ENCODE measurements at regions not wholly inside any gene's neighbourhood (a gene's known extent, or its start where the extent isn't known, plus 50 kb on each side); places are given as distances from the start of the nearest gene placed in this dataset.

DNA sequence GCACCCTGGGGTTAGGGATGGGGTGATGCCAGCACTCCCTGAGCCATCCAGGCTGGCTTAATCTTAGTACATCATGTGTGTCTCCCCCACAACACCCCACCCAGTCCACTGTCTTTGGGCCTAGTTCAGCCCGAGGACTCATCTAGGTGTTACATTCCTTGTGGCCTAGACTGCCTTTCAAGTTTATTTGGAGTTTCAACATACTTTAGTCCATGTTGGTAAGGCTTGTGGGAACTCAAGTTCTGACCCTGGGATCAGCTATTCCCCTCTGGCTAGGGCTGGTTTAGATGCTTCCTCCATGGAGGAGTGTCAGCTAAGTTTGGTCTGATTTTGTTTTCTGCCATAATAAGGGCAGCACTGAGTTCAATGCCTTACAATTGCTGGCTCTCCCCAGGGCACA is 302.4 kb downstream of the SMARCA2 start:
- DNase-seq (ENCODE audit: low read depth): no peak

GRCh38 chr9:2319421-2319820 is 302.2 kb upstream of the VLDLR start:
- DNase-seq (ENCODE audit: low read depth): no peak

DNA sequence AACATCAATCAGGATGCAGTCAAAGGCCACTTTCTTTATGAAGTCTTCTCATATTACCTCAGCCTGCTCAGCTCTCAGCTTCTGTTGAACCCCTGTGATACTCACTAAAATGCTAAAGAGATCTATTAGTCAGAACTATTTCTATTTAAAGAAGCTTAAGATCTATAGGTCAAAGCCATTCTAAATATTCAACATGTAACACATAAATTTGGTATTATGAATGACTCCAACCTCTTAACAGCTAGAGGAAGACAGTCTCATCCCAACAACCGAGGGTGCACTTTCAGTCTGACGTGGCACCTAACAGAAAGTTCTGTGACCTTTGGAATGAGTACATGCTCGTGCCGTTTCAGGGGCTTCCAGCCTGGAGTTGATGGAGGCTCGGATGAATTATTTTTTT is 301.5 kb upstream of the VLDLR start:
- no peak for DNase-seq (ENCODE audit: low read depth)

DNA sequence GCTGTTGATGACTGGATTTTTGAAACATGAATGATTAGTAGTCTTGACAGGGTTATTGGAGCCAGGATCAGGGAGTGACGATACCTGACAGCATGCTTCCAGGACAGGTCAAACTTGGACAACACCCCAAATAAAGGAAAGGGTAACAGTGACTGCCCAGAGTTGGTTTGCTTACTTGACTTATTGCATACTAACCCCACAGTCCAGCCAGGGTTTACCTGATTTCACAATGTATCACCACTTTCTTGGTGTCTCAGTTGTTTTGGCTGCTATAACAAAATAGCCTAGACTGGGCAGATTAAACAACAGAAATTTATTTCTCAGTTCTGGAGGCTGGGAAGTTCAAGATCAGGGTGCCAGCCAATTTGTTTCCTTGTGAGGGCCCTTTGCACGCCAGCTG is 301.0 kb upstream of the VLDLR start:
- DNase-seq (ENCODE audit: low read depth): no peak

DNA sequence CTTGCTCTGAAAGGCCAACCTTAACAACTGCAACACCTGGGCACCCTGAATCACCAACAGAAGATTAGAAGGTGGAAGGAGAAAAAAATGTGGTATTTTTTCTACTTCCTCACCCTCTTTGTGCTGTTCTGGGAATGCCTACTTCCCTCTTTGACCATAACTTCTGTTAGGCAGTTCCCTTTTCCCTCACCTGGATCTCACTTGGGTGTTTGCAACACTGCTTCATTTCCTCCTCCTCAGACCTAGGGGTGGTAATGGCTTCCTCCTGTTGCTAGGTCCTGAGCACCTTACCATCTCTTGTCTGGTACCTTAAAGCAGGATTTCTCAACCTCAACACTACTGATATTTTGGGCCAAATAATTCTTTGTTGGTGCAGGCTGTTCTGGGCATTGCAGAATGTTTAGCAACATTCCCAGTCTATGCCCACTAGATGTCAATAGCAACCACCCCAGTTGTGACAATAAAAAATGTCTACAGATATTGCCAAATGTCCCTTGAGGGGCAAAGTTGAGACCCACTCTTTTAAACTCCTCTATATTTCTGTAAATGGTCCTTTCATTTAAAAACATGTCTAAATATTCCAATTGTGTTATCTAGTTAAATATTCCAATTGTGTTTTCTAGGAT is 300.0 kb upstream of the VLDLR start:
- DNase-seq (ENCODE audit: low read depth): no peak

- DNase-seq (ENCODE audit: low read depth): no peak
Observed at GRCh38 chr9:2324742-2325141, 296.8 kb upstream of the VLDLR start.

DNA sequence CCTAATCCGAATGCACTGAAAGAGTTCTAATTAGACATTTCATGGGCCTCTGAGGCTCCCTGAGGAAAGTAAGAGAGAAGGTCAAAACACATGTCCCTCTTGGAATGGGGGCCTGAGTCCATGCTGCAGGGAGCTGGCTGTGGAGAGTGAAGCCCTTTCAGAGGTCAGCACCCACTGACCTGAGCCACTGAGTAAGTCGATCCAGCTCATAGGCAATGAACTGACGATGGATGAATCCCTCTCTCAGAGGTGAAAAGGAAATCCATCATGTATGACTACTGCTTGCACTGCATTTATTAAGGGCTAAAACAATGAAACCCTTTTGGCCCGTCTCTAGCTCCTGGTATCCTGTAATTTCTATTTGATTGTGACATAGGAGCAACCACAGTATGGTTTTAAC is 288.9 kb upstream of the VLDLR start:
- no peak for DNase-seq (ENCODE audit: low read depth)

DNA sequence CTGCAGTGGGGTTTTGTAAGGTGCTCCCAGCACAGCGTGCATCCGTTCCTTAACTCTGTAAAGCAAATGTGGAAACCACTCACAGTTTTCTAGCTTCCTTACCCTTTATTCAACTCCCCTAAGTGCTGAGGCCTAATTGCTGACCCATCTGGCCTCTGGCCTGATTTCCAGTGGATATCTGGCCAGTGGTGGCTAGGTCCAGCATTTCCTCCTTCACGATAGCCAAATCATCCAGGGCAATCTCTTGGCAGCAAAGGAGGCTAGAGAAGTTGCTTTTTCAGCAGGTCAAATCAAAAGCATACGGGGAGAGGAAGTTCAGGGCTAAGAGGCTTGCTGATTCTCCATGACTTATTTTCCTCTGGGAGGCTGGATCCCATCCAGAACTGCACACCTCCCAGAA is 286.3 kb upstream of the VLDLR start:
- DNase-seq (ENCODE audit: low read depth): no peak

DNA sequence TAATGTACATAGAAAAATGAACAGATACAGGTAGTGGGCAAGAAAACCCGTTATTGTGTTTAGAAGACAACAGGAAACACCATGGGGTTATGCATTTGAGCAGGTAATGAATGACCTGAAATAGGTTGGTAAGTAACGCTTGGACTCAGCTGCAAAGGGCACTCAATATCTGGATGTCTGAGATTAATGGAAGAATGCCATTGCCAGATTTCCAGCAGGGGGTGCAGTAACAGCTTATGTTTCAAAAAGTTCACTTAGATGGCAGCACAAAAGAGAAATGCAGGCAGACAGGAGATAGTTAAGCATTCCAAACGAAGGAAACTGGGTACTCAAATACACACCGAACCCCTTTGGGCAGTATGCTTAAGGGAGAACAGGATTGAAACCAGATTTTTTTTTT is 285.5 kb upstream of the VLDLR start:
- no peak for DNase-seq (ENCODE audit: low read depth)

- DNase-seq (ENCODE audit: low read depth): no peak
Observed at GRCh38 chr9:2337131-2337530, 284.5 kb upstream of the VLDLR start.

DNA sequence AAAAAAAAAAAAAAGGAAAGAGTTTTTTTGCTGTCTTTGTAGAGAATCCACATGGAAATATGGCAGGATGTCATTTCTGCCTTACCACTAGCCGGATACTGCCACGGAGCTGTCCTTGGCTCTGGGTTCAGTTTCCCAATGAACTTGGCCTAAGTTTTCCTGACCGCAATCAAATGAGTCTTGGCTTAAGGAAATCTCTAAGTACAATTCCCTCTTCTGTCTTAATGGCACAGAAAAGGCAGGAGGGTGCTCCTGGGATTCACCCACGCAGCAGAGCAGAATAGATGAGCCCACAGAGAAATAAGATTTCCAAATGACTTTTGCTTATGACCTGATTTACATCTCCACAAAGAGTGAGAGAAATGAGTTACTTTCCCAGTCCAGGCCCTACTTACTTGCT is 284.0 kb upstream of the VLDLR start:
- no peak for DNase-seq (ENCODE audit: low read depth)

DNA sequence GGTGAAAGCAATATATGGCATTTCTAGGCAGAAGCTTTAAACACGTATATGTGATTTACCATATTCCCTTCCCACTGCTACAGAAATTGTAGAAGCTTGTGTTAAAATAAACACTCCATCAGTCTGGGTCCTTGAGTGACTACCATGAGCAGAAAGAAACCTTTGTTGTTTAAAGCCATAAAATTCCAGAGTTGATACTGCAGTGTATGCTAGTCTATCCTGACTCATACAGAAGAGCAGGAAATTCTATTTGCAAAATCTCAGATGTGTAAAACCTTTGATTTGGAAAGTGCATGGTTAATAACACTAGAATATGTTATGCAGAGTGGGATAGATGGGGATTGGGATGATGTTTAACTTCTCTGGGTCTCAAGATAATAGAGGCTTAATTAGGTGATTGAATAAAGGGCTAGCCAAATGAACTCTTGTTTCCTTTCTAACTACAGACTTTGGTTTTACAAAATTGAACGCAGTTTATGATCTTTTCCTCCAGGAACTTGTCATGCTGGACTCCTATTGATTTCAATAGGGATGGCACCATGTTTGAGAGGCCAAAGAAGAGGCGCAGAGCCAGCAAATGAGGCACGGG is 282.7 kb upstream of the VLDLR start:
- DNase-seq (ENCODE audit: low read depth): no peak

- no peak for DNase-seq (ENCODE audit: low read depth)
Observed at GRCh38 chr9:2339416-2339815, 282.2 kb upstream of the VLDLR start.

DNA sequence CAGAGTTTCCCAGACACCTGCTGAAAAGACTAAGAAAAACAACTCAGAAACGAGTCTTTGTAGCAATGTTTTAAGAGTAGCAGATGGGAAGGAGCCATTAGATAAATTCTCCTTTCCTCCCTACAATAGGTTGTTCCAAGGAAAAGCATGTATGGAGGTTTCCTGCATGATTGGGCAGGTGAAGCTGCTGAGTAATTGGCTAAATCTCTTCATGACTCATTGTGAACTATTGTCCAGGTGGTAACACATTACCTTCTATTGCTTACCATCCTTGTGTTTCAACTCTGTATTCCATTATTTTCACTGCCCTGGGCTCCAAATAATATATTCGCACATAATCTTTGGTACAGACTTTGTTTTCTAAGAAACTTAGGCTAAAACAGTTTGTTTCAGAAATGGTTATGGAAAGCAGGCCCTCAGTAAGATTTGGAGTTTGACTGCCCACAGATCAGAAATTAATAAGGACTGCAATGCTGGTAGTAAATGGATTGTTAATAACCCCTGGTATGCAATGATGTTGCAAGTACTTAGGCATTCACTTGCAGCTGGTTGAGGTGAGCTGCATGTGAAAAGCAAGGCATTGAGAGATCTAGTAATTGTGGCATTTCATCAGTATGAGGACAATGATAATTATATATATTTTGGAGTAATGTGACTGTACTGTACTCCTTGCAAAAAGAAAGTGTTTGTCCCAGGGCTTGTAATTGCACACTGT is 281.4 kb upstream of the VLDLR start:
- DNase-seq (ENCODE audit: low read depth): no peak

DNA sequence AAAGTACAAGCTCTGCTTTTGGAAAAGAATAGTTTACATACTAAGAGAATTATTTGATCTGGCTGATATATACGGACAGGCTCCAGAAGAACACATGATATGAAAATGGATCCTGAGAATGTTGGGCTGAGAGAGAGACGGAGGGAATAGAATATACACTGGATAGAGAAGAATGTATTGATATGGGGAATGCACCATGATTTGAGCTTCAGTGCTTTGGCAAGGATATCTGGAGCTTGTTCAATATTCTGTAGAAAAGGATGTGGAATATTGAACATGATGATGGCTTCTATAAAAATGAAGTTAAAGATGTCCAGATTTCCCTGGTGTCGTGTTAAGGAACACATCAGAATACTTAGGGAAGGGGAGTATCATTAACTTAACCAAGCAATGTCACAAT is 280.5 kb upstream of the VLDLR start:
- DNase-seq (ENCODE audit: low read depth): no peak

GRCh38 chr9:2341956-2342355 is 279.6 kb upstream of the VLDLR start:
- no peak for DNase-seq (ENCODE audit: low read depth)

DNA sequence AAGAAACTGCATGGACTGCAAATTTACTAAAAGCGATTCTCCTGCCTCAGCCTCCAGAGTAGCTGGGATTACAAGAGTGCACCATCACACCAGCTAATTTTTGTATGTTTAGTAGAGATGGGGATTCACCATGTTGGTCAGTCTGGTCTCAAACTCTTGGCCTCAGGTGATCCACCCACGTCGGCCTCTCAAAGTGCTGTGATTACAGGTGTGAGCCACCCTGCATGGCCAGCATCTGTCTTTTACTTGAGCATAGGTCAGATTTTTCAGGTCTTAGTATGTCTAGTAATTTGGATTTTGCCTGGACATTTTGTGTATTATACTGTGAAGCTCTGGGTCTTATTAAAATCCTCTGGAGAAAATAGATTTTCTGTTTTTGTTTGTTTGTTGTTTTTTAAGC is 277.8 kb upstream of the VLDLR start:
- no peak for DNase-seq (ENCODE audit: low read depth)

DNA sequence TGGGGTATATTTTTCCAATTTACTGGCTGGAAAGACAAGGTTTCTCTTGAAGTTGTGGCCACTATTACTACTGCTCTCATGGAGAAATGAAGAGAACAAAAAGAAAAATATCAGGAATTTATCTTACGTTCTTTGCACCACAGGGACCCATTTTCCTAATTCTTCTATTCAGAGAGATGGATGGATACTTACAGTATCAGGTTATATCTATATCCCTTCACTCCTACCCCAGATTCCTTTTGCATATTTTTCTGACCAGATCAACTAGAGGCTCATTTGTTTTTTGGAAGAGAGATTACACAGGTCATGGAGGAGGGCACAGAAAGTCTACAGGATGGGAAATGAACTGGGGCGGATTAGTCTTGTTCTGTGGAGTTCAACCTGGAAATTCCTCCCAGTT is 277.2 kb upstream of the VLDLR start:
- no peak for DNase-seq (ENCODE audit: low read depth)

DNA sequence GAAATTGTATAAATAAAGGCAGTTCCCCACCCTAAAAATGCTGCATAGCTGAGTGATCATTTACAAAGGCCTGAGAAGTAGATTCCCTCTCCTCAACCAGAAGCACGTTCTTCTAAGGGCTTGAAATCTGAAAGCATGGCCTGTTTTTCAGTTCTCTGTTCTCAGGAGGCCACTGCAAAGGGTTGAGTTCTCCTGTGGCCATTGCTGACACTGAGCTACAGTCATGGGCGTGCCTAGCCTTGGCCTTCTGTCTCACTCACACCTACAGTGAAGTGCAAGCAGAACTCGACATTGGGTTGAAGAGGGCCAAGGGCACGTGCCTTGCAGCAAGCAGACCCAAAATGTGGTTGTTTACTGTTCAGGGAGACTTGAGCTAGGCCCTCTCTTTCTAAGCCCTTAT is 276.6 kb upstream of the VLDLR start:
- no peak for DNase-seq (ENCODE audit: low read depth)

DNA sequence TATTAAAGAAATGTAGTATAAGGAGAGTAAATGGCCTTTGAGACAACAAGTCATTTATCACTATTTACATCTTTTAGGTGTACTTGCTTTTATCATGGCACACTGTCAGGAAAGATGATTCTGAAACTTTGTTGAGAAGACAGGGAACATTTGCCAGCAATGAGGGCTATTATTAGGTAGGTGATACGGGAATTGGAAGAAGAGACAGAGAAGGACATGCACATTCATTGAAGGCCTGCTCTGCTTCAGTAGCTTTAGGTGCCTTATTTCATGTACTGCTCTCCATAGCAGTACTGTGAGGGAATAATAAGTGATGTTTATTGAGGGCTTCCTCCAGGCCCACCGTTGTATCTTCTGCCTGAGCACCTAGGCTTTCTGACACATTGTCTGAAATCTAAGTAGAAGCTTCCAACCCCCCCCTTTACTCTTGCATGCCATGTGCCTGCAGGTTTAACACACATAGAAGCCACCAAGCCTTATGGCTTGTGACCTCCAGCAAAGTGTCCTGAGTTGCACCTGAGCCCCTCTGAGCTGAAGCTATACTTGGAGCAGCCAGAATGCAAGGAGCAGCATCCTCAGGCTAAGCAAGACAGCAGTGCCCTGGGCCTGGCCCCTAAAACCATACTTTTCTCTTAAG is 275.2 kb upstream of the VLDLR start:
- DNase-seq (ENCODE audit: low read depth): no peak

DNA sequence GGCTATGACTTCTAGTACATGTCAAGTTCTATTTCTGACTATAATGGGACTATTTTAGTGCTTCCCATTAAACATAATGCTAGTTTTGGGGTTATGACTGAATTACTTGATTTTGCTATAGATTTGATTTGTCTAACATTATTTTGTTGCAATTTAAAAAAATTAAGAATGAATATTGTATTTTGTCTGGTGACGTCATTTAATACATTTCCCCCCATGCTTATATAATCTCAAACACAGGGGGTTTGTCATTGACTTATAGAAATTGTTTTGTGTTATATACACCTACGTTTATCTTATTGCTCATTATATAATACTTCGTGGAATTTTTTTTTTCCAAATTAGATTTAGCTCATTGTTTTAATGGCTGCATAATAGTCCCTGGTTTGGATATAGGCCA is 270.3 kb upstream of the VLDLR start:
- no peak for DNase-seq (ENCODE audit: low read depth)

DNA sequence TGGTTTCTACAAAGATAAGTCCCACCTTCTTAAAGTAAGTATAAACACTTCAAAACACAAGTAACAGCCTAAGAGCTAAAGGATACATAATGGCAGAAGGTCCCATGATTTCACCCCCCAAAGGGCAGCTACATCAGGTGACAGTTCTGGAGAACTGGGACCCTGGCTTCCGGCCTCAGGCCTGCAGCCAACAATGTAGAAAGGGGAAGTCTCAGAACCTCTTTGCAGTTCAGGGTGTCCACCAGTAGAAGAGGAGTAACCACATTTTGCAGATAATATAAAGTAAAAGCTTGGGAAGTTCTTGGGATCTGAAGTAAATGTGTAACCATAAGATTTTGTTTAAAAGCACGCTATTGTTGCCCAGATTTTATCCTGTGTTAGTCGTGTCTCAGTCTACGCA is 267.4 kb upstream of the VLDLR start:
- no peak for DNase-seq (ENCODE audit: low read depth)
